Naive thymus-derived CD8-positive, alpha-beta T cell (primary cell): ENCODE measurements at regions not wholly inside any gene's neighbourhood (a gene's known extent, or its start where the extent isn't known, plus 50 kb on each side); places are given as distances from the start of the nearest gene placed in this dataset.

Experiments
- ATAC-seq, 2 donors: fragments of 150-1000 bp; cut with Tn5 transposase in 1 of 2; sonication (Bioruptor Pico), chemical (Tn5 transposase) in 1 of 2; 1 replicate in 1 of 2; 2 replicates in 1 of 2; pipeline ENCODE4 v1.10.0; 2021; ENCODE audit warnings: mild to moderate bottlenecking in 2 of 2, moderate library complexity in 2 of 2
- POLR2A ChIA-PET: fragments of 350-600 bp; sonication (Branson Sonifier 250); formaldehyde crosslinking; loops from one replicate; lab custom pipeline; 2021; ENCODE audit warnings: antibody characterized with exemption; lab: Charles Lee
- DNase-seq, 10 donors: peaks; one replicate each; pipeline versions ENCODE4 v3.0.0 to v3.0.0-alpha.2; 2020 to 2022
- H3K27ac Mint-ChIP-seq, 10 donors: one replicate each; pipeline ENCODE4 v1.8.0; 2020 to 2022; ENCODE audit warnings: mild to moderate bottlenecking in 10 of 10, mixed read lengths in 10 of 10, moderate library complexity in 4 of 10, inconsistent platforms in 1 of 10
- H3K27me3 Mint-ChIP-seq, 5 donors: one replicate each; pipeline ENCODE4 v1.8.0; 2021 to 2022; ENCODE audit warnings: mixed read lengths in 5 of 5
- H3K36me3 Mint-ChIP-seq, 3 donors: one replicate each; pipeline ENCODE4 v1.8.0; 2020 to 2022; ENCODE audit warnings: mixed read lengths in 3 of 3, mild to moderate bottlenecking in 2 of 3, inconsistent platforms in 1 of 3
- H3K4me1 Mint-ChIP-seq, 4 donors: one replicate each; pipeline ENCODE4 v1.8.0; 2021 to 2022; ENCODE audit warnings: mixed read lengths in 4 of 4
- H3K4me3 Mint-ChIP-seq, 10 donors: one replicate each; pipeline ENCODE4 v1.8.0; 2020 to 2022; ENCODE audit warnings: mild to moderate bottlenecking in 10 of 10, mixed read lengths in 10 of 10, moderate library complexity in 6 of 10, inconsistent platforms in 1 of 10
- H3K9me3 Mint-ChIP-seq, 9 donors: one replicate each; pipeline ENCODE4 v1.8.0; 2020 to 2022; ENCODE audit warnings: mixed read lengths in 9 of 9, mild to moderate bottlenecking in 3 of 9, inconsistent platforms in 1 of 9, moderate library complexity in 1 of 9

DNA sequence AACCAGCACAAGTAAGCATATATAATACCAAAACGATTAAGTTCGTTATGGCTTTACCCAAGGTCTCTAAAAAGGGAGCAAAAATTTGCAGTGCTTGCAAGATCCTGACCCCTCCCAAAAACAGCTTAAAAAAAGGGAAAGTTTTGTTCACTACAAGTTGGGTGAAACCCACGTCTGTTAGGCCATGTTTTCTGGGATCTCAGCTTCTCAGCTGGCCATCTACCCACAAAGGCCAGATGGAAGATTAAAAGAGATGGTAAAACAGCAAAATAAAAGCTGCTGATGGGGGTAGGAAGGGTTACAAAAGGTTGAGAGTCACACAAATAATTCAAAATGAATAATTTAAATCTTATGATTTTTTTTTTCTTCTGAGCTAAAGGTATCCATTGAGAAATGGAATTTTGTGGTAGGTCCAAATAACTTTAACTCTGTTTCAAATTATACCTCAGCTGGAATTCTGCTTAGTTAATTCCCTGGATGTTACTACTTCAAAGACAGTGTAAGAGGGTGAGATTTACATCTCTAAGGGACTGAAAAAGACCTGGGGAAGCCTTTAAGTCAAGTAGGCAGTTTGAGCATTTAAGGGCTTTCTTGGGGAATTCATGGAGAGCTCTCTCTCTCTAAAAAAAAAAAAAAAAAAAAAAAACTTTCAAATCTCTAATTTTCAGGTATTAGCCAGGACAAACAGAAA lies 185.6 kb upstream of the NAV3 start:
- Mint-ChIP-seq H3K27ac (no peak overlapping the region), H3K4me1 (no peaks in the 10 kb centered on the region), H3K9me3 (peaks cover 0 to 5% (median 0%) of the 10 kb centered on the region in 9 donors), H3K36me3 (no peaks in the 10 kb centered on the region), H3K4me3 (no peak overlapping the region), H3K27me3 (no peaks in the 10 kb centered on the region)
- no peak for DNase-seq
- POLR2A ChIA-PET: no interaction called here
- ATAC-seq: no peak

GRCh38 chr12:77642246-77642645 lies 188.4 kb upstream of the NAV3 start:
- POLR2A ChIA-PET: no interaction called here
- H3K27ac Mint-ChIP-seq: no peak overlapping the region

DNA sequence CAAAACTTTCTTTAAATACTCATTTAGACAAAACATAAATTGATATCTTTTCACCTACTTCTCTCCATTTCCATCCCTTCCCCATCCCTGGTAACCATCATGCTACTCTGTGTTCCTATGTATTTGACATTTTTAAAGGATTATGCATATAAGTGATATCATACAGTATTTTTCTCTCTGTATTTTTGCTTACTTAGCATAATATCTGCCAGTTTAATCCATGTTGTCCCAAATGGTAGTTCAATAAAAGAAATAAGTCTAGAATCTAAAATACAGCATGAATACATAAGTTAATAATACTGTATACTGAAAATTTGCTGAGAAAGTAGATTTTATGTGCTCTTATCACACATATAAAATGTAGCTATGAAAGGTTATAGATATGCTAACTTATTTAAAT lies 190.3 kb upstream of the NAV3 start:
- Mint-ChIP-seq H3K4me3 (no peak overlapping the region), H3K4me1 (no peaks in the 10 kb centered on the region), H3K27ac (no peak overlapping the region), H3K27me3 (no peaks in the 10 kb centered on the region), H3K36me3 (no peaks in the 10 kb centered on the region), H3K9me3 (peaks cover 0 to 8% (median 0%) of the 10 kb centered on the region in 9 donors)
- ATAC-seq (no peak), DNase-seq (no peak)
- POLR2A ChIA-PET: no interaction called here

More at GRCh38 chr12:77642246-77642645, 188.4 kb upstream of the NAV3 start:
- Mint-ChIP-seq H3K4me3 (no peak overlapping the region), H3K36me3 (no peaks in the 10 kb centered on the region), H3K4me1 (no peaks in the 10 kb centered on the region), H3K9me3 (peaks cover 0 to 8% (median 0%) of the 10 kb centered on the region in 9 donors), H3K27me3 (no peaks in the 10 kb centered on the region)
- ATAC-seq: no peak
- DNase-seq: no peak

GRCh38 chr12:77630790-77631445 lies 199.8 kb upstream of the NAV3 start:
- no peak overlapping the region for H3K4me3 Mint-ChIP-seq
- ATAC-seq: no peak
- no peaks in the 10 kb centered on the region for H3K36me3 Mint-ChIP-seq
- no peak overlapping the region for H3K27ac Mint-ChIP-seq
- H3K27me3 Mint-ChIP-seq: no peaks in the 10 kb centered on the region
- no peaks in the 10 kb centered on the region for H3K4me1 Mint-ChIP-seq
- POLR2A ChIA-PET: no interaction called here
- H3K9me3 Mint-ChIP-seq: peaks cover 0 to 23% (median 11%) of the 10 kb centered on the region in 9 donors
- DNase-seq: no peak

DNA sequence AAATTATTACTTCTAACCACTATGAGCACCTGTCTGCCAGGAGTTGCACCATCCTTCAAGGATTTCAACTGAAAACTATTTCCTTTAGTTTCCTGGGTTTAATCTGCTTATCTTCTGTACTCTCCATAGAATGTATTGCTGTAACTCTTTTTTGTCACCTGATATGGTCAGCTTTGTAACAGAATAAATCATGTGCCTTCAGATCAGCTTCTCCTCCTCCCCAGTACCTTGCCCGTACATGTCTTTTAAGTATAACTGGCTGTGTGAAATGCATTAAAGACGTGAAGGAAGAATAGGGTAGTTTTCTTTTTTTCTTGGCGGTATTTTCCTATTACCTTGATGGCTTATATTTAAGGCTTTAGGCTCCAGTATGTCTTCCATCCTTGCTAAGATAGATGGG lies 200.3 kb upstream of the NAV3 start:
- no peak for ATAC-seq
- H3K36me3 Mint-ChIP-seq: peaks cover 0 to 3% (median 0%) of the 10 kb centered on the region in 3 donors

DNA sequence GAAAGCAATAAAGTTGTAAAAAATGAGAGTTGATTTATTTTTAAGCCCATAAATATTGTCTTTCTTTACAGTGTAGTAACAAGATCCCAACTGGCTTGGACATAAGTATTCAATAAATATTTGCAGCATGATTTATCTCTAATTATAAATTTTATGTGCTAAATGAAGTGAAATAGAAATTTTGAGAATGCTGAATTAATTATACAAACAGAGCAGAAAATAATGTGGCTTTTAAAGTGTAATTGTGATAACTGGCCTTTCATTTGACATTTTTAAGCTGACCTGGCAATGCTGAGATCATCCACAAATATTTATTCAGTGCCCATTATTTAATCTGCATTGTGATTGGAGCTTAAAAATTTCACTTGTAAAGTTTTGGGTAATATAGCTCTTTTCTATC lies 201.6 kb upstream of the NAV3 start:
- peaks cover 0 to 29% (median 13%) of the 10 kb centered on the region in 9 donors for H3K9me3 Mint-ChIP-seq
- no peak overlapping the region for H3K4me3 Mint-ChIP-seq
- POLR2A ChIA-PET: no interaction called here

More for the DNA sequence above, 200.3 kb upstream of the NAV3 start:
- no peaks in the 10 kb centered on the region for H3K4me1 Mint-ChIP-seq
- no peaks in the 10 kb centered on the region for H3K27me3 Mint-ChIP-seq
- POLR2A ChIA-PET: no interaction called here
- no peak for DNase-seq
- peaks cover 0 to 29% (median 13%) of the 10 kb centered on the region in 9 donors for H3K9me3 Mint-ChIP-seq
- no peak overlapping the region for H3K27ac Mint-ChIP-seq
- H3K4me3 Mint-ChIP-seq: no peak overlapping the region

GRCh38 chr12:77625441-77625840 lies 205.3 kb upstream of the NAV3 start:
- ATAC-seq (no peak), DNase-seq (no peak)
- no peaks in the 10 kb centered on the region for H3K27me3 Mint-ChIP-seq
- H3K4me1 Mint-ChIP-seq: no peaks in the 10 kb centered on the region
- H3K36me3 Mint-ChIP-seq: peaks cover 0 to 4% (median 0%) of the 10 kb centered on the region in 3 donors
- peaks cover 0 to 27% (median 17%) of the 10 kb centered on the region in 9 donors for H3K9me3 Mint-ChIP-seq
- H3K27ac Mint-ChIP-seq: no peak overlapping the region
- POLR2A ChIA-PET: no interaction called here
- H3K4me3 Mint-ChIP-seq: no peak overlapping the region

More for the DNA sequence above, 201.6 kb upstream of the NAV3 start:
- Mint-ChIP-seq H3K4me1 (no peaks in the 10 kb centered on the region), H3K27me3 (no peaks in the 10 kb centered on the region), H3K27ac (no peak overlapping the region), H3K36me3 (peaks cover 0 to 4% (median 0%) of the 10 kb centered on the region in 3 donors)
- ATAC-seq: no peak
- DNase-seq: no peak

DNA sequence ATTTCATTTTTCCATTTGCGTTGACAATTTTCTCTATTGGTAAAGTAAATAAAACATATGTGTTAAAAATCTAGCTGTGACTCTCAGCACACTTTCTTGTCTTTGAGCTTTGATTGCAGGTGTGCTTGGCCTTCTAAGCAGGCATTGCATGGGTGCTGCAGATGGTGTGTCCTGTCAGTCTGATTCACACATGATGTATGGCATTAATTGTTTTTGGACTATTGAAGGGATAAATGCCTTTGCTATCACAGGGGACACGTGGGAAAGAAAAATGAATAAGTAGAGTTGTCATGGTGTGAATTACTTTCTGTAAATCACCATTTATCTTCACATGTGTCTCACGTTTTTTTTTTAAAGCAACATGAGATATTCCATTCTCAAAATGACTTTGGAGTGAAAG lies 211.3 kb upstream of the NAV3 start:
- DNase-seq (no peak), ATAC-seq (no peak)
- Mint-ChIP-seq H3K9me3 (peaks cover 0 to 25% (median 8%) of the 10 kb centered on the region in 9 donors), H3K4me1 (no peaks in the 10 kb centered on the region), H3K36me3 (peaks cover 0 to 4% (median 0%) of the 10 kb centered on the region in 3 donors), H3K4me3 (no peak overlapping the region), H3K27ac (no peak overlapping the region), H3K27me3 (no peaks in the 10 kb centered on the region)
- POLR2A ChIA-PET: no interaction called here

- Mint-ChIP-seq H3K36me3 (peaks cover 0 to 4% (median 0%) of the 10 kb centered on the region in 3 donors), H3K4me3 (no peak overlapping the region), H3K27me3 (no peaks in the 10 kb centered on the region), H3K9me3 (peaks cover 4 to 23% (median 8%) of the 10 kb centered on the region in 9 donors), H3K4me1 (no peaks in the 10 kb centered on the region), H3K27ac (no peak overlapping the region)
- ATAC-seq (no peak), DNase-seq (no peak)
- POLR2A ChIA-PET: no interaction called here
Observed at GRCh38 chr12:77617818-77618217, 212.9 kb upstream of the NAV3 start.

GRCh38 chr12:77615332-77615731 lies 215.4 kb upstream of the NAV3 start:
- ATAC-seq: no peak
- peaks cover 0 to 4% (median 0%) of the 10 kb centered on the region in 3 donors for H3K36me3 Mint-ChIP-seq
- POLR2A ChIA-PET: no interaction called here
- H3K9me3 Mint-ChIP-seq: peaks cover 2 to 23% (median 8%) of the 10 kb centered on the region in 9 donors
- H3K4me3 Mint-ChIP-seq: no peak overlapping the region
- no peak overlapping the region for H3K27ac Mint-ChIP-seq
- H3K4me1 Mint-ChIP-seq: no peaks in the 10 kb centered on the region
- H3K27me3 Mint-ChIP-seq: no peaks in the 10 kb centered on the region
- no peak for DNase-seq

- H3K36me3 Mint-ChIP-seq: peaks cover 0 to 4% (median 0%) of the 10 kb centered on the region in 3 donors
- DNase-seq: no peak
- POLR2A ChIA-PET: no interaction called here
Observed at GRCh38 chr12:77613411-77613810, 217.3 kb upstream of the NAV3 start.

GRCh38 chr12:77610446-77610845 lies 220.2 kb upstream of the NAV3 start:
- no peak for DNase-seq
- POLR2A ChIA-PET: no interaction called here
- ATAC-seq: no peak

More at GRCh38 chr12:77613411-77613810, 217.3 kb upstream of the NAV3 start:
- Mint-ChIP-seq H3K4me3 (no peak overlapping the region), H3K27me3 (no peaks in the 10 kb centered on the region), H3K9me3 (peaks cover 2 to 23% (median 8%) of the 10 kb centered on the region in 9 donors), H3K27ac (no peak overlapping the region), H3K4me1 (no peaks in the 10 kb centered on the region)
- no peak for ATAC-seq

GRCh38 chr12:77609016-77609415 lies 221.7 kb upstream of the NAV3 start:
- no peak for ATAC-seq
- Mint-ChIP-seq H3K4me1 (no peaks in the 10 kb centered on the region), H3K36me3 (no peaks in the 10 kb centered on the region), H3K9me3 (peaks cover 0 to 11% (median 0%) of the 10 kb centered on the region in 9 donors), H3K27ac (no peak overlapping the region), H3K27me3 (no peaks in the 10 kb centered on the region), H3K4me3 (no peak overlapping the region)
- no peak for DNase-seq
- POLR2A ChIA-PET: no interaction called here

More at GRCh38 chr12:77610446-77610845, 220.2 kb upstream of the NAV3 start:
- Mint-ChIP-seq H3K9me3 (peaks cover 0 to 11% (median 0%) of the 10 kb centered on the region in 9 donors), H3K4me3 (no peak overlapping the region), H3K27ac (no peak overlapping the region), H3K36me3 (no peaks in the 10 kb centered on the region), H3K4me1 (no peaks in the 10 kb centered on the region), H3K27me3 (no peaks in the 10 kb centered on the region)
